ENCODE measurements at regions not wholly inside any gene's neighbourhood (a gene's known extent, or its start where the extent isn't known, plus 50 kb on each side); places are given as distances from the start of the nearest gene placed in this dataset.
"Not testable (repeated sequence)": the region's sequence is repeated elsewhere in the genome, so short reads cannot be mapped to it uniquely, and the experiment has no call there.

GRCh38 chr5:20759459-20759858 lies 771.5 kb upstream of the CDH18 start:
- H3K27ac ChIP-seq; DNase-seq; H3K27me3 ChIP-seq; H3K4me1 ChIP-seq; intact Hi-C loops (cut with DNase I; ENCODE audit: low total_unique reads); H3K36me3 ChIP-seq; ATAC-seq; H3K4me3 ChIP-seq; H3K9me3 ChIP-seq; in situ Hi-C loops (cut with MboI; ENCODE audit: low sequenced_read_pairs in 4 of 4): not testable (repeated sequence)

GRCh38 chr5:20752179-20752578 lies 764.2 kb upstream of the CDH18 start:
- intact Hi-C loops (cut with DNase I; ENCODE audit: low total_unique reads); DNase-seq; in situ Hi-C loops (cut with MboI; ENCODE audit: low sequenced_read_pairs in 4 of 4); ATAC-seq; H3K27ac ChIP-seq; H3K4me3 ChIP-seq; H3K36me3 ChIP-seq; H3K4me1 ChIP-seq; H3K9me3 ChIP-seq; H3K27me3 ChIP-seq: not testable (repeated sequence)

- intact Hi-C loops (cut with DNase I; ENCODE audit: low total_unique reads); H3K27me3 ChIP-seq; ATAC-seq; H3K4me3 ChIP-seq; H3K27ac ChIP-seq; H3K9me3 ChIP-seq; DNase-seq; H3K4me1 ChIP-seq; in situ Hi-C loops (cut with MboI; ENCODE audit: low sequenced_read_pairs in 4 of 4); H3K36me3 ChIP-seq: not testable (repeated sequence)
Observed at GRCh38 chr5:20735715-20736114, 747.7 kb upstream of the CDH18 start.

- H3K4me1 ChIP-seq; H3K27ac ChIP-seq; intact Hi-C loops (cut with DNase I; ENCODE audit: low total_unique reads); in situ Hi-C loops (cut with MboI; ENCODE audit: low sequenced_read_pairs in 4 of 4); ATAC-seq; DNase-seq; H3K27me3 ChIP-seq; H3K9me3 ChIP-seq; H3K4me3 ChIP-seq; H3K36me3 ChIP-seq: not testable (repeated sequence)
Observed at GRCh38 chr5:20732223-20732622, 744.2 kb upstream of the CDH18 start.

GRCh38 chr5:20721286-20721685 lies 733.3 kb upstream of the CDH18 start:
- intact Hi-C loops (cut with DNase I; ENCODE audit: low total_unique reads); ATAC-seq: not testable (repeated sequence)

GRCh38 chr5:20711520-20712155 lies 723.6 kb upstream of the CDH18 start:
- DNase-seq; H3K27ac ChIP-seq; H3K36me3 ChIP-seq; H3K9me3 ChIP-seq; in situ Hi-C loops (cut with MboI; ENCODE audit: low sequenced_read_pairs in 4 of 4); intact Hi-C loops (cut with DNase I; ENCODE audit: low total_unique reads); H3K4me3 ChIP-seq; H3K27me3 ChIP-seq; ATAC-seq; H3K4me1 ChIP-seq: not testable (repeated sequence)

More at GRCh38 chr5:20721286-20721685, 733.3 kb upstream of the CDH18 start:
- H3K36me3 ChIP-seq; H3K27me3 ChIP-seq; H3K4me1 ChIP-seq; H3K9me3 ChIP-seq; DNase-seq; in situ Hi-C loops (cut with MboI; ENCODE audit: low sequenced_read_pairs in 4 of 4); H3K4me3 ChIP-seq; H3K27ac ChIP-seq: not testable (repeated sequence)

- intact Hi-C loops (cut with DNase I; ENCODE audit: low total_unique reads); H3K27ac ChIP-seq; H3K36me3 ChIP-seq; DNase-seq; H3K4me3 ChIP-seq; in situ Hi-C loops (cut with MboI; ENCODE audit: low sequenced_read_pairs in 4 of 4); H3K9me3 ChIP-seq; H3K27me3 ChIP-seq; H3K4me1 ChIP-seq; ATAC-seq: not testable (repeated sequence)
Observed at GRCh38 chr5:20707634-20708033, 719.6 kb upstream of the CDH18 start.

GRCh38 chr5:20694121-20694520 lies 706.1 kb upstream of the CDH18 start:
- ATAC-seq, result no peak
- Histone ChIP-seq H3K4me1 (no peaks in the 10 kb centered on the region), H3K27me3 (no peaks in the 10 kb centered on the region), H3K27ac (no peak overlapping the region), H3K36me3 (no peaks in the 10 kb centered on the region), H3K9me3 (no peaks in the 10 kb centered on the region), H3K4me3 (no peak overlapping the region)
- no peak for DNase-seq
- intact Hi-C loops (cut with DNase I; ENCODE audit: low total_unique reads) (no loop called here), in situ Hi-C loops (cut with MboI; ENCODE audit: low sequenced_read_pairs in 4 of 4) (no loop called here)
- no peak for TF ChIP-seq POLR2A (IDR thresholded peaks at IDR 0.05)
- TF ChIP-seq CTCF (IDR thresholded peaks at IDR 0.05 in 4 of 5, conservative IDR thresholded peaks at IDR 0.05 in 1 of 5), result no peak
